HG03378 (cell line): ENCODE measurements at regions not wholly inside any gene's neighbourhood (a gene's known extent, or its start where the extent isn't known, plus 50 kb on each side); places are given as distances from the start of the nearest gene placed in this dataset.

Experiments used
- ATAC-seq: cut with Tn5 transposase; IDR thresholded peaks from one replicate; pipeline ENCODE4 v1.9.1; 2021; ENCODE audit warnings: mild to moderate bottlenecking, moderate library complexity; ENCODE audit not compliant: unreplicated experiment

GRCh38 chrX:7409866-7410265 lies 261.9 kb upstream of the PUDP start:
- ATAC-seq = no peak

DNA sequence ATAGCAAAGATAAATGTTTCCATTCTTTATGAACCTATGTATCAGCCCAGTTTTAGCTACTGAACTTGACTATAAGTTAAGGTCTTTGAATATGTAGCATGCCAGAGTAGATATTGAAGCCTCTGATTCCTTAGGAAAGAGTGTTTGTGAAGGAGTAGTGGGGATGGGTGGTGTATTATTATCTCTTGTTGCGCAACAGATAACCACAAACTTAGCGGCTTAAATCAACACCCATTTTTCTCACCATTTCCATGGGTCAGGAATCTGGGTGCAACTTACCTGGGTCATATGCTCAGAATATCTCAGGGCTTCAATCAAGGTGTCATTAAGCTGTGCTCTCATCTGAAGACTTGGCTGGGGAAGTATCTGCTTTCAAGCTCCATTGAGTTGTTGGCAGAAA lies 251.4 kb upstream of the PUDP start:
- ATAC-seq = no peak

DNA sequence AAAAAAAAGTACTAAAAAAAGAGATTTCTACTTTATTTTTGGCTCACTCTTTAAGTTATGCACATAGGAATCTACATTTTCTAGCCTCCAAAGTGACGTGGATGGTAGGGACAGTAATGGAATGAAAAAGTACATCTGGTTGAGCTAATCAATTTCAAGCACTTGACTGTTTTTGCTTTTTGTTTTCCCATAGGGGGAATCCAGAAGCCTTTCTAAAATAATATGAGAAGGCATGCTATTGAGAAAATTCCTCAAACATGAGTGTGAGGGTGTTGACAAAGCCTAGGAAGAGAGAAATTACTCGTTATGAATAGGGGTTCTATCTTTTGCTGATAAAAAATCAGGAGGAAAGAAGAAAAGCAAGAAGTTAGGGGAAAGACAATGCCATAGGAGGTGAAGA lies 242.5 kb upstream of the PUDP start:
- no peak for ATAC-seq

DNA sequence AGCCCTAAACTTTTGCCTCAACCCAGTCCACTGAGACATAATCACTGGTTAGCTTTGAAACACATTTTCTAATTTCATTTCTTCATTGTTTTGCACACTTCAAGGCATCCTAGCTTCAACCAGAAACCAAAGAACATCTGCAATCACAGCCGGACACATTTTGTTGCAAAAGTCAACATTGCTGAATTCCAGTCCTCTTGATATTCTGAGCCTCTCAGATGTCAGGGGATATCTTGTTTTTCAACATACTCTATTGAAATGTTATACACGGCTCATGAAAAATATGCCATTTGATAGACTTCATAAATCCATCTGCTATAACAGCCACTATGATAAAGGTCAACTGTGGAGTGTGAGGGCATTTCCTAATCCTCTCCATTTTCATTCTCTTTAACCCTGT lies 241.6 kb upstream of the PUDP start:
- no peak for ATAC-seq

DNA sequence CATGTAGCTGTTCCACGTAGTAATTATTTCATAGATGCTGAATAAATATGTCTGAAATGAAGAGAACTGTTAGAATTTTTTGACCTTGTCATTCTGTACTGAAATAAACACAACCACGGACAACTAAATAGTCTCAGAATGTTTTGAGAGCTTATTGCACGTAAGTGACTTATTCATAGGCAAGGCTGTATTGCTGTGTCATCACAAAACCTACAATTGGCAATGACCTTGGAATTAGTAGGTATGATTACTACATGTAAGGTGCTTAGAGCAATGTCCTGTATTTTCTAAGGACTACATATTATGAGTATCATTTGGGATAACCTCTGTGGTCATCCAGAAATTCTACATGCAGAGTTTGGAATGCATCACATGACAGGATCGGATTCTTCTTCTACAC lies 237.2 kb upstream of the PUDP start:
- ATAC-seq = no peak

DNA sequence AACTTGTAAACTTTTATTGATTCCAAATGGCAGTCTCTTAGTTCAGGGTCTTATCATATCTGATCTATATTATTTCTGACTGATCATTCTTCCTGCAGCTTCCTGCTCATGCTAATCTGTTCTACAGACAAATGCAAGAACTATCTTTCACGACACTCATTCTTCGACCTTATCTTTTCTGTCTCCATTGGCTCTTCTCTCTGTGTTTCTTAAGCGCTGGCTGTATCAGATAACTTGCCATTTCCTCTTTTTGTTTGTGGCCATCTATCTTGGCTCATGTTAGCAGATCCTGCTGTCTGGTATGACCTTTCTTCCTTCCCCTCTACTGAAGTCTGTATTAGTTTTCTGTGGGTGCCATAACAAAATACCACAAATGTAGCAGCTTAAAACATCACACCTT lies 230.5 kb upstream of the PUDP start:
- ATAC-seq = no peak

DNA sequence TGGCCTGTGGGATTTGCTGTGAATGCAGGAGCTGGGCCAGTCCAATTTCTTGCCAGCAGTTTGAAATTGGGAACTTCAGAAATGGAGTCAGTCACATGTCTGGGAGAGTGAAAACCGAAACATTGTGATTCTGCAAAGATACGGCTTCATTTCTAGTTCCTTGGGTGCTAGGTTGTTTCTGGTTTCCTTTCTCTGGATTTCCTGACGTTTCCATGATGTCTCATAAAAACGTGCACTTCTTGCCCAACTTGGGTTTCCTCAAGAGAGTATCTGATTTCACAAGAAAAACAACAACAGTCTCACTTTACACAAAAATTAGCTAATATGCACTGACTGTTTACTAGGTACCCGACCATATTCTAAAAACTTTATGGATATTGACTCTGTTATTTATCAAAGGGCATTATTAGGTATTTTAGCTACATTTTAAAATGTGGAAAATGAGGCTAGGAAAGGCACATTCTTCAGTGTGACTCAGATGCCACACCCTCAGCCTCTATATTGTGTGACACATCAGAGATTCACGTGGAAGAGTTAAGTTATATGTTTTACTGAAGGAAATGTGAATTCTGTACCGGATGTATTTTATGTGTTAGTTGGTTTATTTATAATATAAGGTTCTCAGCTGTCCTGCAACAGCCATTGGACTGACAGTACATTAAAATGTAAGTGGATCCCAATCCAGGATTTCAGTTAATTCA lies 225.0 kb upstream of the PUDP start:
- no peak for ATAC-seq

GRCh38 chrX:7362111-7362510 lies 214.2 kb upstream of the PUDP start:
- ATAC-seq = no peak

DNA sequence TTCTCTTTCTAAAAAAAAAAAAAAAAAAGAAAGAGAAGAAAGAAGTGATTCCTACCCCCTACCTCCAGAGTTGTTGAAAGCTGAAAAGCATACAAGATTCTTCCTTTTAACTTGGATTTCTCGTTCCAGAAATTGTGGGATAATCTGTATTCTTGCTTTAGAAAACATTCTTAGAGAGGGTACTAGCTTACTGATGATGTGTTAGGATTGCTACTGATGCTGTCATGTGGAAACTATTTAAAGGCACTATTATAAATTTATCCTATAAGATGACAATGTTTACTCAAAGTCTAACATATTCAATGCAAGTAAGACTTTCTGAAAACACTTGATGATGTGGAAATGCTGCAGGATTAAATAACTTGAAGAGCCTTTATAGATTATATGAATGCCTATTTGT lies 204.0 kb upstream of the PUDP start:
- no peak for ATAC-seq

DNA sequence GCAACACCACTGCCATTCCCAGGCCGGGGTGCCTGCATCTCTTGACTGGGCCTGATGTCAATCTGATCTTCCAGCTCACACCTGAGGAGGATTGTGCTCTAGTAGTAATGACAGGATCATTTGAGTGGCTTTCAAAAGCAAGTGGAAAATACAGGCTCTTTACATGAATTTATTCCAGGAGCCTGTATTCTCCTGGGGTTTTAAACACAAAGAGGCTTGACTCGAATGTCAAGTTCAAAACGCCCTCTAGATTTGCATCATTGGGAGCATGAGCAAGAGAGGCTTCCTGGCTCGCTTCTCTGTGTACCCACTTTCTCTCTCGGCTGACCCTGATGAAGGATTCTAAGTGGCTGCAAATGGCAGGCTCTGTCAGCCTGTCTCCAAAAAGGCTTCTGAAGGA lies 199.5 kb upstream of the PUDP start:
- ATAC-seq = no peak

- no peak for ATAC-seq
Observed at GRCh38 chrX:7346021-7346420, 198.1 kb upstream of the PUDP start.

DNA sequence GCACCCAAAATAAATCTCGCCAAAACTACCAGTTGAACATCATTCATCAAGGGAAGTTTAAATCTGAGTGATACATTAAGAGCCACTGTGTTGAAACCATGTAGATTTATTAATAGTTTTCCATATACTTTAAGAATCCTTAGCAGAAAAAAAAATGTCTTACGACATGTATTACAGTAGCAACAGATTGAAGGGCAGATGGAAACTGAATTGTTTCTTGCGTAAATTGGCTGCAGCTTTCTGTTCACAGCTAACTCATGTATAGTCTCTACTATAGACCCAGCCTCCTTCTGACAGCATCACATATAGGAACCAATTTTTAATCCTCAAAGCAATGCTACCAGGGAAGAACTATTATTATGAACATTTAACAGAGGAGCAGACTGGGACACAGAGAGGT lies 195.2 kb upstream of the PUDP start:
- no peak for ATAC-seq

GRCh38 chrX:7335816-7336362 lies 187.9 kb upstream of the PUDP start:
- peak; percentile 64 for ATAC-seq

DNA sequence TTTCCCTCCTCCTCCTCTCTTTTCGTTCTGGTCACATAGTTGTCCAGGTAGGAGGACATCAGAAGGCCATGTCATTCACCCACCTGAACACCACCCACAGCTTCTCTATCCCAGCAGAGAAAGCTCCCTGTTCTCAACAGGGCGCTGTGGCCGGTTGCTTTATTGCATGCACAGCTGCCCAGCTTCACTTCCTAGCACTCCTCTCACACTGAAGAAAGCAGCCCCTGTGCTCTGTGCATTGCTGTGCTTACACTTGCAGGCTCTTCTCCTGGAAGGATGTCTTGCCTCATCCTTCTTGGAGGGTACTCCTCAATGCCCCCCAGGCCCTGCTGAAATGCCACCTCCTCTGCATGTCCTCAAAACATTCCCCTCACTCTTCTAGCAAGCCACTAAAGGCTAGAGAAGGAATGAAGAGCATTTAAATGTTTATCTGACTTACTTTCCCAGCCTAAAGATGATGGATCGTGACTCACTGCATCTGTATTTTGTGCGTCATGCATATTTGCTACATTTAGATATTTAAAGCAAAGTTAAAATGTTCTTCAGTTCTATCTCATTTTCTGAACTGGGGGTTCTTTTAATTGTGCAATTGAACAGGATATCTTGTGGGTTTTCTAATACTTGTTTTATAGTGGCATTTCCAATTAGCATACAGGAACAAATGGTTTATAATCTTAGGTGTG lies 186.4 kb upstream of the PUDP start:
- no peak for ATAC-seq

DNA sequence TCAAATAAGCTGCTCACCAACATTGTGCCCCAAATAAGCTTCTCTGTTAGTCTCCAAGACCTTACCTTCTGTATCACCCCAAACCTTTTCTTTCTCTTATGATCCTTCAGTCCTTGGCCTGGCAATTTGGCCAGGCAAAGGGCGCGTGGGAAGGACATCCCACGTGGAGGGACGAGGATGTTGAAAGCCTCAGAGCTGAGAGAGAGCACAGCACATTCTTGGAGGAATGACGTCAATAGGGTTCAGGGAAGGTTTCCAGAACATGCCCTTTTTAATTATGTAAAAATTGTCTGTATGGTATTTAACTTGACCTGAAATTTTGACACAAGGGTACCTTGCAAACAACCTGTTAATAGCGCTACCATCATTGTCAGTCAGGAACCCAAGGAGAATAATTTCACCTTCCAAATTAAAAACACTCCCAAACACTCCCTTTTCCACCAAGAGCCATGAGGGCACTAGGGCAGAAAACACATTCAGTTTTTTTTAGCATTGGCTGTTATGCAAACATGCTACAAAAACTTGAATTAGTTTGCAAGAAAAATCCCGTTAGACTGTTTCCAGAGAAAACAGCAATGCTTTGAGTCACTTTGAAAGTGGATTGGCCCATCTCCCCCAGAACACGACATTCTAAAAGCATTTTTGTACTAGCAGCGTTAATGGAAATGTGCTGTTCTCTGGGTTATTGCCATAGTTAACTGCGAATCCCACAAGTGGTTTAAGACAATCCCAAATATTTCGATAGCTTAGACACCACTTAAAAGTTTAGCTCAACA lies 183.2 kb upstream of the PUDP start:
- no peak for ATAC-seq

- no peak for ATAC-seq
Observed at GRCh38 chrX:7330556-7330955, 182.6 kb upstream of the PUDP start.

DNA sequence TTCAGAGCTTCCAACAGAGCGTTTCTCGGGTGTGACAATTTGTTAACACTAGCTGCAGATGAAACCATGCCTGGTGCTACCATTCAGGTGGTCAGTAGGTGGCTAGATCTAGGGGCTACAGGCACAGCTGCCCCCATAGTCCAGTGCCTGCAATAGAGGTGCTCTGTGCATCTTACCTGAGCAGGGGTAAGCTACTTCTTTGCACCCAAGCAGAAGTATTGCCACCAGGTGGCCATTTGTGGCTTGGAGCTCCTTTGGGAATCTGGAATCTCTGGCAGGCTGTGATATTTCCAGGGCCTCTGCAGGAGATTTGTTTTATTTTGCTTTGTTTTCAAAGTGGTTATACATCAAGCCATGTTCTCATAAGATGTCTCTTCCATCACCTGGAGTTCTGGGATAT lies 170.7 kb upstream of the PUDP start:
- ATAC-seq = no peak

DNA sequence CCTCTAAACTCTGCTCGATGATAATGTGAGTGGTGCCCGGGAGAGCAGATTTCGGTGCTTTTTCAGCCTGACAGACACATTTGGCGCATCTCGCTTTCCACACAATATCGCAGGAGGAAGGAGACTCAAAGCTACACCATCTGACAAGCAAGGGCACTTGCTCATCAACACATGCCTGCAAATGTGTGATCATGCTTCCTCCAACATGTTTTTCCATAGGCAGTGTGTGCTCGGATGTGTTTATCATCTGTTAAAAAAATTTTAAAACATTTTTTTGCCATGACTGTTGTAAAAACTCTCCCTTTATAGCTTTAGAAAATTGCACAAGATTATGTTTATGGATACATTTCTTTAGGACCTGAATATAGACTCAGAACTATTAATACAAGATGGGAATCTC lies 170.3 kb upstream of the PUDP start:
- no peak for ATAC-seq

DNA sequence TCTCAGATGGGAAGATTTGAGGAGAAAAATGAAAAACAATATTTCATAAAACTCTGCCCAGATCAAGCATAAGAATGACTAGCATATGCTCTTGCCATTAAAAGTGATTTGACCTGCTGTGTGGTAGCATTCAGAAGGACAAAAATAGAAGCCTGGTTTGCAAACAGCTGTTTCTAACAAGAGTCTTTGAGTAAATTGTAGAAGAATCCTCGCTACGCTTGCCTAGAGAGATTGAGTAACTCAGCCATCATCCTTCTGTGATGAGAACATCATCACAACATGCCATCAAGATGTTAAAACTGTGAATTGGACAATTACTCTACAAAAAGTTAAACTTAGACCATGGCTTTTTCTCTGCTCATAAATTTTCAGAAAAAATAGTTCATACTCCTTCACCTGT lies 168.9 kb upstream of the PUDP start:
- ATAC-seq = no peak

- no peak for ATAC-seq
Observed at GRCh38 chrX:7316280-7316679, 168.3 kb upstream of the PUDP start.

GRCh38 chrX:7314425-7314824 lies 166.5 kb upstream of the PUDP start:
- no peak for ATAC-seq

DNA sequence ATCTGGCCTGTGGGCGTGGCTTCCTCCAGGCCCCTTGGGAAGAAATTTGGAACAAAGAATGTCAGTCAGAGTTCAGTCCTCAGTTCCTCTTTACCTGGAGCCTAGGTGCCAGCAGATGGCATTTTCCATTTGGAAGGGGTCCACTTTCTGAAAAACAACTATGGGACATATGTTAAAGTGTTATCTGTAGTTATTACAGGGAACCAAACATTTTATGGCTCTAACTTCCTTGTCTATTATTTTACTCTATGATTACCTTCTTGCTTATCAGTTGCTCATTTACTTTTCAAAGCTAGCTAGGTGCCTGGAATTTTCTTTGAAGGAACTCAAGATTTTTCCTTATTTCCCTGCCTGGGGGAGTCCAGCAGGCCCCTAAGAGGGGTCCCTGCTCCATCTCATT lies 159.8 kb upstream of the PUDP start:
- ATAC-seq = no peak
